Peyer's patch (tissue), 4 donors: ENCODE measurements at regions not wholly inside any gene's neighbourhood (a gene's known extent, or its start where the extent isn't known, plus 50 kb on each side); places are given as distances from the start of the nearest gene placed in this dataset.
"Not testable (repeated sequence)": the region's sequence is repeated elsewhere in the genome, so short reads cannot be mapped to it uniquely, and the experiment has no call there.

ENCODE experiments used
- DNase-seq, 3 donors: peaks; one replicate each; pipeline ENCODE4 v3.0.0-alpha.2; 2017 to 2019
- H3K27ac ChIP-seq, 4 donors: fragments of 200-600 bp; sonication (generic); one replicate each; pipeline ENCODE4 v1.5.1; 2016 to 2019
- H3K27me3 ChIP-seq, 2 donors: fragments of 200-600 bp; sonication (generic); one replicate each; pipeline ENCODE4 v1.5.1; 2019
- H3K36me3 ChIP-seq, 3 donors: fragments of 200-600 bp; sonication (generic); one replicate each; pipeline ENCODE4 v1.5.1; 2016 to 2019
- H3K4me1 ChIP-seq, 4 donors: fragments of 200-600 bp; sonication (generic); one replicate each; pipeline ENCODE4 v1.5.1; 2016 to 2019
- H3K4me3 ChIP-seq, 4 donors: fragments of 200-600 bp; sonication (generic); 1 replicate in 3 of 4; 2 replicates in 1 of 4; pipeline ENCODE4 v1.5.1; 2016 to 2019; ENCODE audit warnings: mild to moderate bottlenecking in 1 of 4
- H3K9me3 ChIP-seq, 4 donors: fragments of 200-600 bp; sonication (generic); one replicate each; pipeline ENCODE4 v1.5.1; 2016 to 2019; ENCODE audit warnings: mild to moderate bottlenecking in 1 of 4
- CTCF ChIP-seq, 6 experiments: fragments of 450-650 bp in 4 of 6; fragments of 200-600 bp in 2 of 6; sonication (generic) in 1 of 6; IDR thresholded peaks; one replicate each; pipeline ENCODE4 v1.5.1; 2017 to 2019; ENCODE audit warnings: antibody characterized with exemption in 6 of 6, mild to moderate bottlenecking in 3 of 6, moderate library complexity in 1 of 6
- POLR2A ChIP-seq, 2 donors: fragments of 450-650 bp; IDR thresholded peaks; one replicate each; pipeline ENCODE4 v1.5.1; 2017; ENCODE audit warnings: antibody characterized with exemption in 2 of 2, mild to moderate bottlenecking in 2 of 2, moderate library complexity in 2 of 2

GRCh38 chr2:750628-751027 lies 73.4 kb upstream of the TMEM18 start:
- no peaks in the 10 kb centered on the region for H3K9me3 ChIP-seq

GRCh38 chr2:747762-748351 lies 70.7 kb upstream of the TMEM18 start:
- TF ChIP-seq POLR2A (IDR thresholded peaks at IDR 0.05), result no peak
- TF ChIP-seq CTCF (IDR thresholded peaks at IDR 0.05), result no peak
- Histone ChIP-seq H3K4me1 (no peaks in the 10 kb centered on the region), H3K9me3 (no peaks in the 10 kb centered on the region), H3K27me3 (no peaks in the 10 kb centered on the region), H3K27ac (no peak overlapping the region), H3K4me3 (no peak overlapping the region), H3K36me3 (no peaks in the 10 kb centered on the region)
- no peak for DNase-seq

More at GRCh38 chr2:750628-751027, 73.4 kb upstream of the TMEM18 start:
- Histone ChIP-seq H3K36me3 (no peaks in the 10 kb centered on the region), H3K27ac (no peak overlapping the region), H3K27me3 (no peaks in the 10 kb centered on the region), H3K4me3 (no peak overlapping the region), H3K4me1 (no peaks in the 10 kb centered on the region)
- DNase-seq, result no peak
- no peak for TF ChIP-seq CTCF (IDR thresholded peaks at IDR 0.05)
- TF ChIP-seq POLR2A (IDR thresholded peaks at IDR 0.05), result no peak

- H3K27ac ChIP-seq, result no peak overlapping the region
- no peak for DNase-seq
- TF ChIP-seq POLR2A (IDR thresholded peaks at IDR 0.05) (no peak), CTCF (IDR thresholded peaks at IDR 0.05) (no peak)
- no peaks in the 10 kb centered on the region for H3K27me3 ChIP-seq
- H3K36me3 ChIP-seq, result no peaks in the 10 kb centered on the region
- H3K9me3 ChIP-seq, result no peaks in the 10 kb centered on the region
- no peaks in the 10 kb centered on the region for H3K4me1 ChIP-seq
- no peak overlapping the region for H3K4me3 ChIP-seq
These were observed 69.5 kb upstream of the TMEM18 start for GRCh38 chr2:746697-747096.

- TF ChIP-seq POLR2A (IDR thresholded peaks at IDR 0.05) (no peak), CTCF (IDR thresholded peaks at IDR 0.05) (no peak)
- Histone ChIP-seq H3K27me3 (no peaks in the 10 kb centered on the region), H3K4me1 (peaks cover 0 to 13% (median 2%) of the 10 kb centered on the region in 4 donors), H3K36me3 (no peaks in the 10 kb centered on the region), H3K4me3 (no peak overlapping the region), H3K9me3 (no peaks in the 10 kb centered on the region), H3K27ac (no peak overlapping the region)
- DNase-seq, result no peak
These were observed 66.9 kb upstream of the TMEM18 start for GRCh38 chr2:744088-744487.

GRCh38 chr2:742221-742620 lies 65.0 kb upstream of the TMEM18 start:
- TF ChIP-seq CTCF (IDR thresholded peaks at IDR 0.05) (no peak), POLR2A (IDR thresholded peaks at IDR 0.05) (no peak)
- Histone ChIP-seq H3K36me3 (no peaks in the 10 kb centered on the region), H3K9me3 (no peaks in the 10 kb centered on the region), H3K4me3 (no peak overlapping the region), H3K4me1 (peaks cover 0 to 13% (median 2%) of the 10 kb centered on the region in 4 donors), H3K27ac (no peak overlapping the region), H3K27me3 (no peaks in the 10 kb centered on the region)
- DNase-seq, result no peak

GRCh38 chr2:741195-741496 lies 63.9 kb upstream of the TMEM18 start:
- H3K9me3 ChIP-seq, result no peaks in the 10 kb centered on the region
- no peak overlapping the region for H3K4me3 ChIP-seq
- no peaks in the 10 kb centered on the region for H3K27me3 ChIP-seq
- peaks cover 0 to 13% (median 2%) of the 10 kb centered on the region in 4 donors for H3K4me1 ChIP-seq
- no peak for DNase-seq
- H3K27ac ChIP-seq, result no peak overlapping the region
- no peaks in the 10 kb centered on the region for H3K36me3 ChIP-seq
- no peak for TF ChIP-seq CTCF (IDR thresholded peaks at IDR 0.05)
- no peak for TF ChIP-seq POLR2A (IDR thresholded peaks at IDR 0.05)

- peak overlapping the region; percentile 24 to 62 (median 46) for H3K4me3 ChIP-seq
- H3K27me3 ChIP-seq, H3K9me3 ChIP-seq, H3K36me3 ChIP-seq: not testable (repeated sequence)
- DNase-seq, result peak; percentile 63 to 79 (median 68)
- H3K4me1 ChIP-seq, result peaks cover 0 to 13% (median 2%) of the 10 kb centered on the region in 4 donors
- H3K27ac ChIP-seq, result peak overlapping the region in 1 of 4 donors; percentile 35
These were observed 63.4 kb upstream of the TMEM18 start for GRCh38 chr2:740322-741194.

GRCh38 chr2:739864-740321 lies 62.7 kb upstream of the TMEM18 start:
- H3K36me3 ChIP-seq, H3K27me3 ChIP-seq, H3K9me3 ChIP-seq: not testable (repeated sequence)
- Histone ChIP-seq H3K4me1 (peaks cover 0 to 13% (median 2%) of the 10 kb centered on the region in 4 donors), H3K4me3 (peak overlapping the region; percentile 24 to 62 (median 46)), H3K27ac (peak overlapping the region in 2 of 4 donors; percentile 15 to 35)
- peak in 1 of 3 donors; percentile 53 for DNase-seq
